Neural crest cell (in vitro differentiated cells): ENCODE measurements at regions not wholly inside any gene's neighbourhood (a gene's known extent, or its start where the extent isn't known, plus 50 kb on each side); places are given as distances from the start of the nearest gene placed in this dataset.

Source experiments
- DNase-seq: peaks from one replicate; pipeline ENCODE4 v3.0.0; 2021; ENCODE audit warnings: low read depth, mixed read lengths, low spot score
- H3K27ac Mint-ChIP-seq: one replicate; pipeline ENCODE4 v1.8.0; 2021; ENCODE audit warnings: mild to moderate bottlenecking, mixed read lengths; ENCODE audit not compliant: unreplicated experiment
- H3K27me3 Mint-ChIP-seq: 2 replicates; pipeline ENCODE4 v1.8.0; 2021; ENCODE audit warnings: low read depth, mild to moderate bottlenecking, mixed read lengths
- H3K36me3 Mint-ChIP-seq: 2 replicates; pipeline ENCODE4 v1.8.0; 2021; ENCODE audit warnings: low read depth, mild to moderate bottlenecking, mixed read lengths
- H3K4me1 Mint-ChIP-seq: 2 replicates; pipeline ENCODE4 v1.8.0; 2021; ENCODE audit warnings: mixed read lengths
- H3K4me3 Mint-ChIP-seq: one replicate; pipeline ENCODE4 v1.8.0; 2021; ENCODE audit warnings: mild to moderate bottlenecking, mixed read lengths
- H3K9me3 Mint-ChIP-seq: 2 replicates; pipeline ENCODE4 v1.8.0; 2021; ENCODE audit warnings: mixed read lengths
- CTCF ChIP-seq: fragments of 200-600 bp; sonication (generic); conservative IDR thresholded peaks from 2 replicates; pipeline ENCODE4 v1.5.0; 2021; ENCODE audit warnings: antibody characterized with exemption, mild to moderate bottlenecking

- Mint-ChIP-seq H3K36me3 (no peaks in the 10 kb centered on the region), H3K9me3 (peaks cover 2% of the 10 kb centered on the region), H3K27me3 (no peaks in the 10 kb centered on the region), H3K4me3 (no peak overlapping the region), H3K27ac (no peak overlapping the region), H3K4me1 (no peaks in the 10 kb centered on the region)
- no peak for TF ChIP-seq CTCF
- no peak for DNase-seq
Observed at GRCh38 chr1:208465786-208466590, 221.8 kb upstream of the PLXNA2 start.

GRCh38 chr1:208467151-208467780 lies 223.1 kb upstream of the PLXNA2 start:
- DNase-seq: no peak
- Mint-ChIP-seq H3K9me3 (peaks cover 2% of the 10 kb centered on the region), H3K4me3 (no peak overlapping the region), H3K27ac (no peak overlapping the region), H3K4me1 (no peaks in the 10 kb centered on the region), H3K27me3 (no peaks in the 10 kb centered on the region), H3K36me3 (no peaks in the 10 kb centered on the region)
- no peak for TF ChIP-seq CTCF

GRCh38 chr1:208475449-208475848 lies 231.3 kb upstream of the PLXNA2 start:
- Mint-ChIP-seq H3K9me3 (no peaks in the 10 kb centered on the region), H3K4me1 (peaks cover 27% of the 10 kb centered on the region), H3K27ac (peak overlapping the region; percentile 20), H3K36me3 (no peaks in the 10 kb centered on the region), H3K27me3 (no peaks in the 10 kb centered on the region), H3K4me3 (no peak overlapping the region)
- DNase-seq: no peak
- no peak for TF ChIP-seq CTCF

GRCh38 chr1:208475951-208476845 lies 232.0 kb upstream of the PLXNA2 start:
- TF ChIP-seq CTCF: peak; percentile 48
- Mint-ChIP-seq H3K9me3 (no peaks in the 10 kb centered on the region), H3K4me3 (no peak overlapping the region), H3K36me3 (no peaks in the 10 kb centered on the region), H3K4me1 (peaks cover 27% of the 10 kb centered on the region), H3K27me3 (no peaks in the 10 kb centered on the region), H3K27ac (no peak overlapping the region)
- no peak for DNase-seq

- Mint-ChIP-seq H3K4me3 (no peak overlapping the region), H3K9me3 (no peaks in the 10 kb centered on the region), H3K36me3 (no peaks in the 10 kb centered on the region)
Observed at GRCh38 chr1:208476846-208477170, 232.6 kb upstream of the PLXNA2 start.

More at GRCh38 chr1:208476846-208477170, 232.6 kb upstream of the PLXNA2 start:
- H3K27ac Mint-ChIP-seq: no peak overlapping the region
- H3K27me3 Mint-ChIP-seq: no peaks in the 10 kb centered on the region
- DNase-seq: no peak
- H3K4me1 Mint-ChIP-seq: peaks cover 27% of the 10 kb centered on the region
- TF ChIP-seq CTCF: no peak
